NB4 (cell line): ENCODE measurements at regions not wholly inside any gene's neighbourhood (a gene's known extent, or its start where the extent isn't known, plus 50 kb on each side); places are given as distances from the start of the nearest gene placed in this dataset.

Experiments
- DNase-seq: peaks from one replicate; pipeline ENCODE4 v3.0.0; 2010; ENCODE audit warnings: low read depth
- H3K4me3 ChIP-seq: one replicate; pipeline ENCODE4 v1.5.1; 2011; ENCODE audit warnings: mild to moderate bottlenecking, low read depth, low read length, moderate library complexity
- MYC ChIP-seq: IDR thresholded peaks from 2 replicates; pipeline ENCODE4 v1.6.1; 2011; ENCODE audit warnings: low read depth, low read length
- POLR2A ChIP-seq: IDR thresholded peaks from 2 replicates; pipeline ENCODE4 v1.6.1; 2011; ENCODE audit warnings: mild to moderate bottlenecking; ENCODE audit not compliant: insufficient read length; ENCODE audit errors: extremely low read depth
- TF ChIP-seq, protein P1 (sequence below): IDR thresholded peaks from 2 replicates; pipeline ENCODE4 v1.6.1; 2011; ENCODE audit warnings: low read depth, low read length
- TF ChIP-seq, protein P2 (sequence below): IDR thresholded peaks from one replicate; pipeline ENCODE4 v1.5.1; 2012; ENCODE audit warnings: low read depth, low read length

DNA sequence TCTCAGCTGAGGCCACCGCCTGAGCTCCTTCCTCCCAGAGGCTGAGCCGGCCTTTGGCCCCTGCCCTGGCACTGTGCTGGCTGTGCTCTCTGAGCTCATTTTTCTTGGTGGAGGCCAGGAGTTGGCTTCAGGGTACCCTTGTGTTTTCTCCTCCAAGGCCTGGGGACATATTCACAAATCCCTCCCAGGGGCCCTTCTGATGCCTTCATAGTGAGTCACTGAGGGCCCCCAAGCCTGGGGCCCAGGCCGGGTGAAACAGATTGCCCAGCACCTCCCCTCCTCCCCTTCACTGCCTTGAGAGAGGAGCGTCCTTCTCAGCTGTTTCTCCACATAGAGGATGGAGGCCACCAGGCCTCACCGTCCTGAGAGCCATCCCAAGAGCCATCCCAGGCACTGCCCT, 105.8 kb downstream of the SIK1 start:
- TF ChIP-seq MYC (no peak), POLR2A (no peak)
- TF ChIP-seq, protein P1, sequence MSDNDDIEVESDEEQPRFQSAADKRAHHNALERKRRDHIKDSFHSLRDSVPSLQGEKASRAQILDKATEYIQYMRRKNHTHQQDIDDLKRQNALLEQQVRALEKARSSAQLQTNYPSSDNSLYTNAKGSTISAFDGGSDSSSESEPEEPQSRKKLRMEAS: no peak
- TF ChIP-seq, protein P2, sequence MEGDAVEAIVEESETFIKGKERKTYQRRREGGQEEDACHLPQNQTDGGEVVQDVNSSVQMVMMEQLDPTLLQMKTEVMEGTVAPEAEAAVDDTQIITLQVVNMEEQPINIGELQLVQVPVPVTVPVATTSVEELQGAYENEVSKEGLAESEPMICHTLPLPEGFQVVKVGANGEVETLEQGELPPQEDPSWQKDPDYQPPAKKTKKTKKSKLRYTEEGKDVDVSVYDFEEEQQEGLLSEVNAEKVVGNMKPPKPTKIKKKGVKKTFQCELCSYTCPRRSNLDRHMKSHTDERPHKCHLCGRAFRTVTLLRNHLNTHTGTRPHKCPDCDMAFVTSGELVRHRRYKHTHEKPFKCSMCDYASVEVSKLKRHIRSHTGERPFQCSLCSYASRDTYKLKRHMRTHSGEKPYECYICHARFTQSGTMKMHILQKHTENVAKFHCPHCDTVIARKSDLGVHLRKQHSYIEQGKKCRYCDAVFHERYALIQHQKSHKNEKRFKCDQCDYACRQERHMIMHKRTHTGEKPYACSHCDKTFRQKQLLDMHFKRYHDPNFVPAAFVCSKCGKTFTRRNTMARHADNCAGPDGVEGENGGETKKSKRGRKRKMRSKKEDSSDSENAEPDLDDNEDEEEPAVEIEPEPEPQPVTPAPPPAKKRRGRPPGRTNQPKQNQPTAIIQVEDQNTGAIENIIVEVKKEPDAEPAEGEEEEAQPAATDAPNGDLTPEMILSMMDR: no peak
- no peak overlapping the region for H3K4me3 ChIP-seq
- peak; percentile 48 for DNase-seq

DNA sequence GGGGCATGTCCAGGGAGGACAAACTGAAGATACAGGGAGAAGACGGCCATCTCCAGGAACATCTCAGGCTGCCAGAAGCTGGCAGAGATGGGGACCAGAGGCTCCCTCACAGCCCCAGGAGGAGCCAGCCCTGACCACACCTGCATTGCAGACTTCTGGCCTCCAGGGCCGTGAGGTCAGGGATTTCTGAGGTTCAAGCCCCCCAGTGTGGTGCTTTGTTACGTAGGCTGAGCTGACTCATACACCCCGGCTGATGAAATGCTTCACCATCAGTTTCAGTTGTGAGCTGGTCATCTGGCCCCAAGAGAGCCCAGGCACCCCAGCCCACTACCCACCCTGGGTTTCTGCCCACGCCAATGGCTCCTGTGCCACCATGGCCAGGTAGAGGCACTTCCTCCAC, 106.4 kb downstream of the SIK1 start:
- no peak overlapping the region for H3K4me3 ChIP-seq
- DNase-seq: no peak
- TF ChIP-seq, protein P2: no peak
- TF ChIP-seq, protein P1: no peak
- TF ChIP-seq MYC (no peak), POLR2A (no peak)

DNA sequence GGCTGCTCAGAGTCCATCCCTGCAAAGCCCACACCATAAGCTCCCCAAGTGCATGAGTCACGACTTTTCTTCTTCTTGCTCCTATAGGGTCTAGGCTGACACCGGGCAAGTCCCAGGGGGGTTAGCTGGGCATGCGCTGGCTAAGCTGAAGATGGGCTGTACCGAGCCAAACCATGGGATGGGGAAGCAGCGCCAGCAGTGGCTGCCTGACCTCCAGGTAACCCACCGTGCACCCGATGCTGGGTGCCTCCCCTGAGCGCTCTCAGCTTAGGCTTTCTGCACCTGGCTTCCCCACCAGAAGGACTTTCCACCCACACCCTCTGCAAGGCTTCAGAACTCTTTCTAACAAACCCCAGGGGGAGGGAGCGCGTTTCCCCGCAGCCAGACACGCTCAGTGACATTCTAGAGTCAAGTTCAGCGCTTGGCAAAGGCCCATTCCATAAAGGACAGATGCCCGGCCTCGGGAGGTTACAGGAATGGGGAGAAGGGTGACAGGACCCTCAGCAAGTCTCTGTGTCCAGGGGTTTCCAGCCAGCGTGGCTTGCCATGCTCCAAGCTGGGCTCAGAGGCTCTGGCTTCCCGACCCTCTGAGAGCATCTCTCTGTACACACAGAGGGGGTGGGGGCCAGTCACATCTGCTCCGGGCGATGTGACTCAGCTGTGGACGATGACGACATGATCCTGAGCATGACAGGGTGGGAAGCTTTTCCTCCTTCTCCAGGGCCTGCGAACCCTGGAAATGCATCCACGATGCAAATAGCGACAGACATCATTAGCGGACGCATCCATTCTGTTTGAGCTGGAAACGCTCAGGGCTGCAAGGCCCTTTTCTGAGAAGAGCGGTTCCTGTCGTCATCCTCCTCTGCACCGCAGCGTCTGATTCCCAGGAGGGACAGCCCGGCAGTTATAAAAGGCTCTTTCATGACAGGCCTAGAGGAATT, 107.8 kb downstream of the SIK1 start:
- no peak for TF ChIP-seq MYC
- TF ChIP-seq, protein P1: peak; percentile 24; the same call in 1 of the 2 replicates
- DNase-seq: peak; percentile 80
- no peak overlapping the region for H3K4me3 ChIP-seq

DNA sequence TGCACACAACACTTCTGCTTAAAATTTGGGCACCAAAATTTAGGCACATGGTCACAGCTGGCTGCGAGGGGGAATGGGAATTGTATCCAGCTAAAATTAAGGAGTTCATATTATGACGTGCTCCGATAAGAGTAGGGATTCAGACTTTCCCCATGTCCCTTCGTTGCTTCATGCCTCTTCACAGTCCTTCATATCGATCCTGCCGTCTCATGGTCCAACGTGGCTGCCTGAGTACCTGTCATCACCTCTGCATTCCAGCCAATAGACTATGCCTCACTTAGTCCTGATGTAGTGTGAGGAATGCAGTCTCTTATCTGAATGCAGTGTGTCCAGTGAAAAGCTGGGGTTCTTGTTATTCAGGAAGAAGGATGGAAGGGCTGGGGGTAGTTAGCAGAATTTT, 108.6 kb downstream of the SIK1 start:
- TF ChIP-seq, protein P1: no peak
- TF ChIP-seq, protein P2: no peak
- DNase-seq: no peak
- H3K4me3 ChIP-seq: no peak overlapping the region

DNA sequence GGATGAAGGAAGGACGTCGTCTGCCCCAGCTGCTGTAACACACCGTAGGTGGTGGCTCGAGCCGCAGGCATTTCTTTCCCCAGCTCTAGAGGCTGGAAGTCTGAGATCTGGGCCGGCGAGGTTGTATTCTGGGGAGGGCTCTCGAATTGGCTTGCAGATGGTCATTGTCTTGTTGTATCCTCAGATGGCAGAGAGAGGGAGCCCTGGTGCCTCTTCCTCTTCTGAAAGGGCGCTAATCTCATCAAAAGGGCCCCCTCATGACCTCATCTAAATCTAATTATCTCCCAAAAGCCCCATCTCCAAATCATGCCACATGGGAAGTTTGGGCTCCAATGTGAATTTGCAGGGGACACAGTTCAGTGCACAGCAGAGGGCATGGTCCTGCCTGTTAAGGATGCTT, 109.0 kb downstream of the SIK1 start:
- no peak overlapping the region for H3K4me3 ChIP-seq
- no peak for DNase-seq
- TF ChIP-seq, protein P2: peak; percentile 19
- TF ChIP-seq, protein P1: no peak

DNA sequence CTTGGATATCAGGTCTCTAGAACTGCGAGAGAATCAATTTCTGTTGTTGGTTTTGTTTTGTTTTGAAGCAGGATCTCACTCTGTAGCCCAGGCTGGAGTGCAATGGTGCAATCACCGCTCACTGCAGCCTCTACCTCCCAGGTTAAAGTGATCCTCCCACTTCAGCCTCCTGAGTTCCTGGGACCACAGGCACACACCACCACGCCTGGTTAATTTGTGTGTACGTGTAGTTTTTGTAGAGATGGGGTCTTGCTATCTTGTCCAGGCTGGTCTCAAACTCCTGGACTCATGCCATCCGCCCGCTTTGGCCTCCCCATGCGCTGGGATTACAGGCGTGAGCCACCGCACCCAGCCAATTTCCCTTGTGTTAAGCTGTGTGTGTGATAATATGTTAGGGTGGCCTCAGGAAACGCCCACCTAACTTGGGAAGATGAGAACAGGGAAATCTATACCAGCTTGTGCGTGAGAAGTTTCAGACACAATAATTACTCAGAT, 109.6 kb downstream of the SIK1 start:
- no peak overlapping the region for H3K4me3 ChIP-seq
- DNase-seq: no peak
- TF ChIP-seq POLR2A: no peak
- TF ChIP-seq, protein P2: no peak
- TF ChIP-seq MYC: no peak
- TF ChIP-seq, protein P1: no peak
